ENCODE measurements at regions not wholly inside any gene's neighbourhood (a gene's known extent, or its start where the extent isn't known, plus 50 kb on each side); places are given as distances from the start of the nearest gene placed in this dataset.

DNA sequence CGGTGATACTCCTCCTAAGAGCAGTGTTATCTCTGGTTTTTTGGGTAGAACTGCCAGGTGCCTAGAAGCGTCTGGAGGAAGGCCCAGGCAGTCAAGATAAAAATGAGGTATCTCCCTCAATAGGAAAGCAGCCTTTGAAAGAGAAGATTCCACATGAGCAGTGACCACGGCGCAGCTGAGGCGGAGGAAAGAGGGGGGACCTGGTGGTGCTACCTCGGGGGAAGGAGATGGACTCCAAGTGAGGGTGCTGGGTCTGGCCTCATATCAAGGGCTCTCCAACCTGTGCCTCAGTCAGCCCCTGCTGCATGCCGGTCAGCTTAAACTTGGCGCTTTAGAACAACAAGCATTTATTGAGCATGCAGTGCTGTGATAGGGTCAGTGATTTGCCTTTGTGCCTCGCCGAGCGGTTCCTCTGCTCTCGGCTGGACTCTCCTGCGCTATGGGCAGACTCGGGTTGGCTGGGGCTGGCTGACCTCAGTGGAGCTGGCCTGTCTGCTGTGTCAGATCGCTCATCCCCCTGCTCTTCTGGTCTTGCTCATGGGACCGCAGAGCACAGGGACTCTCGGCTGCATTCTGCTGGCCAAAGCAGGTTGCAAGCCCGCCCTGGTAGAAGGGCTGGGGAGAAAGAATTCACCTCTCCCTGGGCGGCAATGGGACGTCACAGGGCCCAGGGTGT lies 121.1 kb upstream of the IRX4 start:
- DNase-seq (ENCODE audit: low spot score) = no peak
- H3K9ac ChIP-seq = no peak overlapping the region
- H4K20me1 ChIP-seq (ENCODE audit: low read depth) = no peaks in the 10 kb centered on the region
- peaks cover 3% of the 10 kb centered on the region for H3K27me3 Mint-ChIP-seq (ENCODE audit: insufficient read depth, low read depth)
- H3K4me1 Mint-ChIP-seq = peaks cover 2% of the 10 kb centered on the region
- no peak for TF ChIP-seq EZH2 (IDR thresholded peaks at IDR 0.05)
- TF ChIP-seq, protein P1, sequence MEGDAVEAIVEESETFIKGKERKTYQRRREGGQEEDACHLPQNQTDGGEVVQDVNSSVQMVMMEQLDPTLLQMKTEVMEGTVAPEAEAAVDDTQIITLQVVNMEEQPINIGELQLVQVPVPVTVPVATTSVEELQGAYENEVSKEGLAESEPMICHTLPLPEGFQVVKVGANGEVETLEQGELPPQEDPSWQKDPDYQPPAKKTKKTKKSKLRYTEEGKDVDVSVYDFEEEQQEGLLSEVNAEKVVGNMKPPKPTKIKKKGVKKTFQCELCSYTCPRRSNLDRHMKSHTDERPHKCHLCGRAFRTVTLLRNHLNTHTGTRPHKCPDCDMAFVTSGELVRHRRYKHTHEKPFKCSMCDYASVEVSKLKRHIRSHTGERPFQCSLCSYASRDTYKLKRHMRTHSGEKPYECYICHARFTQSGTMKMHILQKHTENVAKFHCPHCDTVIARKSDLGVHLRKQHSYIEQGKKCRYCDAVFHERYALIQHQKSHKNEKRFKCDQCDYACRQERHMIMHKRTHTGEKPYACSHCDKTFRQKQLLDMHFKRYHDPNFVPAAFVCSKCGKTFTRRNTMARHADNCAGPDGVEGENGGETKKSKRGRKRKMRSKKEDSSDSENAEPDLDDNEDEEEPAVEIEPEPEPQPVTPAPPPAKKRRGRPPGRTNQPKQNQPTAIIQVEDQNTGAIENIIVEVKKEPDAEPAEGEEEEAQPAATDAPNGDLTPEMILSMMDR (IDR thresholded peaks at IDR 0.05) = no peak
- no peak for TF ChIP-seq EZH2phosphoT487 (IDR thresholded peaks at IDR 0.05)
- H3K27ac Mint-ChIP-seq = peak overlapping the region; percentile 36
- no peak overlapping the region for H3K4me2 ChIP-seq
- H3K4me3 Mint-ChIP-seq = no peak overlapping the region
- H3K27ac ChIP-seq = no peak overlapping the region
- peaks cover 11% of the 10 kb centered on the region for H3K27me3 ChIP-seq
- no peaks in the 10 kb centered on the region for H3K36me3 Mint-ChIP-seq
- H3F3A ChIP-seq (ENCODE audit: low read depth) = no peaks in the 10 kb centered on the region
- H2AFZ ChIP-seq (replicated peaks) = no peak overlapping the region
- H3K9me3 ChIP-seq (ENCODE audit: low read depth) = no peaks in the 10 kb centered on the region
- H3K4me1 ChIP-seq = no peaks in the 10 kb centered on the region
- H3K79me2 ChIP-seq (ENCODE audit: low read depth) = no peaks in the 10 kb centered on the region
- no peaks in the 10 kb centered on the region for H3K36me3 ChIP-seq
- no peak overlapping the region for H3K4me3 ChIP-seq
- H3K9me3 Mint-ChIP-seq = peaks cover 5% of the 10 kb centered on the region

DNA sequence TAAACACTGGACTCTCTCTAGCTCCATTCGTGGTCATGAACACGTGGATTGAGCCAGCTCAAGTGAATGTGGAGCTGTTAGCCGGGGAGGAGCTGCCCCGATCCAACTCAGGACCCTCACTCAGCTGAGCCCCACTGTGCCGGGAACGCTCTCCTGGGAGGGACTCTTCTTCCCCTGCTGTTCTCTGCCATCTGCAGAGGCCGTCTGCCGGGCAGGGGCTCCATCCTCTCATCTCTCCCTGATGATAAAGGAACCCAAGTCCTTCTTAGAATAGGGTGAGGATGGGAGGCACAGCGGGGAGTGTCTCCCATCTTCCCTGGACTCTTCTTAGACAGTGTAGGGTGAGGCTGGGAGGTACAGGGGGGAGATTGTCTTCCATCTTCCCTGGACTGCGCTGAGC lies 120.5 kb upstream of the IRX4 start:
- H3K4me3 Mint-ChIP-seq = no peak overlapping the region
- Histone ChIP-seq H3K79me2 (ENCODE audit: low read depth) (no peaks in the 10 kb centered on the region), H3K27ac (no peak overlapping the region), H3K36me3 (no peaks in the 10 kb centered on the region), H3F3A (ENCODE audit: low read depth) (no peaks in the 10 kb centered on the region), H3K9me3 (ENCODE audit: low read depth) (no peaks in the 10 kb centered on the region), H2AFZ (replicated peaks) (no peak overlapping the region), H3K4me3 (no peak overlapping the region), H3K4me2 (no peak overlapping the region), H3K4me1 (no peaks in the 10 kb centered on the region), H4K20me1 (ENCODE audit: low read depth) (no peaks in the 10 kb centered on the region), H3K27me3 (peaks cover 11% of the 10 kb centered on the region), H3K9ac (no peak overlapping the region)
- no peak for DNase-seq (ENCODE audit: low spot score)
- H3K27ac Mint-ChIP-seq = peak overlapping the region; percentile 36
- TF ChIP-seq, protein P1 (IDR thresholded peaks at IDR 0.05) = no peak
- no peak for TF ChIP-seq EZH2 (IDR thresholded peaks at IDR 0.05)
- TF ChIP-seq EZH2phosphoT487 (IDR thresholded peaks at IDR 0.05) = no peak
- peaks cover 4% of the 10 kb centered on the region for H3K27me3 Mint-ChIP-seq (ENCODE audit: insufficient read depth, low read depth)
- H3K9me3 Mint-ChIP-seq = peaks cover 8% of the 10 kb centered on the region
- no peaks in the 10 kb centered on the region for H3K36me3 Mint-ChIP-seq
- H3K4me1 Mint-ChIP-seq = peaks cover 2% of the 10 kb centered on the region

DNA sequence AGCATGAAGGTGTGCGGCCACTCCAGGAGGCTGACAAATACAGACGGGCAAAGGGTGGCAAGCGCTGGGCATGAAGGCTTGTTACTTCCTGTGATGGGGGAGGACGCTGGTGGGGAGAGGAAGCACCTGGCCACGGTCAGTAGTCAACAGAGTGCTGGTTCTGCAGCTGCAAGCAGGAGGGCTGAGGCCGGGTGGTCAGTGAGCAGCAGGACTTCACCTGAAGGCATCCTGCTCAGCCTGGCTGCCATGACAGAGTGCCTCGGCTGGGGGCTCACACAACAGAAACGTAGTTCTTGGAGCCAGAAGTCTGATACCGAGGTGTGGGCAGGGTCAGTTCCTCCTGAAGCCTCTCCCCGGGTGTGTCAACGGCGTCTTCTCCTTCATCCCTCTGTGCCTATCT lies 118.6 kb upstream of the IRX4 start:
- Histone ChIP-seq H3K4me1 (no peaks in the 10 kb centered on the region), H3K4me3 (no peak overlapping the region), H2AFZ (replicated peaks) (no peak overlapping the region), H3K27ac (no peak overlapping the region), H3K4me2 (no peak overlapping the region), H4K20me1 (ENCODE audit: low read depth) (no peaks in the 10 kb centered on the region), H3K36me3 (no peaks in the 10 kb centered on the region), H3K27me3 (peaks cover 11% of the 10 kb centered on the region), H3K9ac (no peak overlapping the region), H3F3A (ENCODE audit: low read depth) (no peaks in the 10 kb centered on the region), H3K9me3 (ENCODE audit: low read depth) (no peaks in the 10 kb centered on the region), H3K79me2 (ENCODE audit: low read depth) (no peaks in the 10 kb centered on the region)
- Mint-ChIP-seq H3K36me3 (no peaks in the 10 kb centered on the region), H3K9me3 (peaks cover 11% of the 10 kb centered on the region), H3K27me3 (ENCODE audit: insufficient read depth, low read depth) (peaks cover 8% of the 10 kb centered on the region), H3K4me3 (no peak overlapping the region), H3K4me1 (peaks cover 2% of the 10 kb centered on the region), H3K27ac (no peak overlapping the region)
- TF ChIP-seq EZH2 (IDR thresholded peaks at IDR 0.05) (no peak), EZH2phosphoT487 (IDR thresholded peaks at IDR 0.05) (no peak)
- TF ChIP-seq, protein P1 (IDR thresholded peaks at IDR 0.05) = no peak
- no peak for DNase-seq (ENCODE audit: low spot score)

All from neural progenitor cell (in vitro differentiated cells).